NCI-H146 treated with DMSO at 0.1 percent for 48 hours (cell line): ENCODE measurements at regions not wholly inside any gene's neighbourhood (a gene's known extent, or its start where the extent isn't known, plus 50 kb on each side); places are given as distances from the start of the nearest gene placed in this dataset.
"Not testable (repeated sequence)": the region's sequence is repeated elsewhere in the genome, so short reads cannot be mapped to it uniquely, and the experiment has no call there.

Source experiments
- DNase-seq: peaks from one replicate; lab custom pipeline; 2025; ENCODE audit not compliant: unreplicated experiment; lab: John Stamatoyannopoulos, UW

GRCh38 chr22:23501261-23501619, 78.8 kb downstream of the IGLL1 start:
- no peak for DNase-seq

GRCh38 chr22:23500508-23501260, 79.4 kb downstream of the IGLL1 start:
- no peak for DNase-seq

GRCh38 chr22:23499845-23500500, 80.1 kb downstream of the IGLL1 start:
- DNase-seq = no peak

- no peak for DNase-seq
These were observed 81.0 kb downstream of the IGLL1 start for GRCh38 chr22:23498811-23499798.

- not testable (repeated sequence) for DNase-seq
These were observed 82.2 kb downstream of the IGLL1 start for GRCh38 chr22:23497889-23498288.

GRCh38 chr22:23497016-23497885, 82.8 kb downstream of the IGLL1 start:
- no peak for DNase-seq

- DNase-seq = no peak
These were observed 83.7 kb downstream of the IGLL1 start for GRCh38 chr22:23496445-23496833.

- DNase-seq = no peak
These were observed 84.3 kb downstream of the IGLL1 start for GRCh38 chr22:23495614-23496444.

- no peak for DNase-seq
These were observed 85.2 kb downstream of the IGLL1 start for GRCh38 chr22:23494930-23495266.

GRCh38 chr22:23485490-23485889, 94.6 kb downstream of the IGLL1 start:
- no peak for DNase-seq

- DNase-seq = no peak
These were observed 95.4 kb downstream of the IGLL1 start for GRCh38 chr22:23484651-23485050.

GRCh38 chr22:23481369-23481768, 98.7 kb downstream of the IGLL1 start:
- no peak for DNase-seq

GRCh38 chr22:23478175-23478574, 101.9 kb downstream of the IGLL1 start:
- no peak for DNase-seq

- DNase-seq = not testable (repeated sequence)
These were observed 105.6 kb downstream of the IGLL1 start for GRCh38 chr22:23474531-23474930.

- DNase-seq = no peak
These were observed 106.2 kb downstream of the IGLL1 start for GRCh38 chr22:23473901-23474300.

- not testable (repeated sequence) for DNase-seq
These were observed 107.7 kb downstream of the IGLL1 start for GRCh38 chr22:23472376-23472775.

- DNase-seq = no peak
These were observed 108.4 kb downstream of the IGLL1 start for GRCh38 chr22:23471698-23472097.

- DNase-seq = no peak
These were observed 109.2 kb downstream of the IGLL1 start for GRCh38 chr22:23470811-23471389.

GRCh38 chr22:23467721-23468294, 112.3 kb downstream of the IGLL1 start:
- DNase-seq = no peak
